ENCODE measurements at regions not wholly inside any gene's neighbourhood (a gene's known extent, or its start where the extent isn't known, plus 50 kb on each side); places are given as distances from the start of the nearest gene placed in this dataset.
"Not testable (repeated sequence)": the region's sequence is repeated elsewhere in the genome, so short reads cannot be mapped to it uniquely, and the experiment has no call there.

DNA sequence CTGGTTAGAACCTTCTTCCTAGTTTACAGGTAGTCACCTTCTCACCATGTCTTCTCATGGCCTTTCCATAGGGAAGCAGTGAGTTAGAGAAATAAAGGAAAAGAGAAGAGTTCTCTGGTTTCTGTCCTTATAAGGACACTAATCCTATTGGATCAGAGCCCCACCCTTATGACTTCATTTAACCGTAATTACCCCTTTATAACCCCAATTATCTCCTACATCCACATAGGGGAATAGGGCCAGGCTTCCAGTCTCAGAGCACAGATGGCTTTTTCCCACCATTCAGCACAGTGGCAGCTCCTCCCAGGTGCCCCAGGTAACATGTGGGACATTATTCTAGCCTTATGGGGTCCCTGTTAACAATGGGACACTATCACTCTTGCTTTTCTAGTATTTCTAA lies 602.9 kb downstream of the RPIA start:
- intact Hi-C loops (cut with DNase I); DNase-seq: not testable (repeated sequence)

- DNase-seq; intact Hi-C loops (cut with DNase I): not testable (repeated sequence)
These were observed 605.4 kb downstream of the RPIA start for GRCh38 chr2:89296820-89297398.

DNA sequence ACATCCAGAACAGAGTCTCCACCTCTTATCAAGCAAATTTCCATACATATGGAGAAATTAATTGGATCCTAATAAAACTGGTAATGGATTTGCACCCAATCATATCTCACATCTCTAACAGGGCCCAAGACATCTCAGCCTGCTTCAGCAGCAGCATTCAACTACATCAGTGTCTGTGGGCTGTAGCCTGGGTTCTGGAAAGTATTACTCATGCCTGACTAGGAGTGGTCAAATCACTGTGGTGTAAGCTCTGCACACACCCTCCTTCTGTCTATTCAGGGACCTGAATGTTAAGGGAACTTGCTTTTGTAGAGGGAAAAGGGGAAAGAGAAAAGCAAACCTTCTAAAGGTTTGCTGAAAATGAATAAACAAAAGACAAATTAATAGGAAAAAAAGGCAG lies 607.7 kb downstream of the RPIA start:
- intact Hi-C loops (cut with DNase I); DNase-seq: not testable (repeated sequence)

DNA sequence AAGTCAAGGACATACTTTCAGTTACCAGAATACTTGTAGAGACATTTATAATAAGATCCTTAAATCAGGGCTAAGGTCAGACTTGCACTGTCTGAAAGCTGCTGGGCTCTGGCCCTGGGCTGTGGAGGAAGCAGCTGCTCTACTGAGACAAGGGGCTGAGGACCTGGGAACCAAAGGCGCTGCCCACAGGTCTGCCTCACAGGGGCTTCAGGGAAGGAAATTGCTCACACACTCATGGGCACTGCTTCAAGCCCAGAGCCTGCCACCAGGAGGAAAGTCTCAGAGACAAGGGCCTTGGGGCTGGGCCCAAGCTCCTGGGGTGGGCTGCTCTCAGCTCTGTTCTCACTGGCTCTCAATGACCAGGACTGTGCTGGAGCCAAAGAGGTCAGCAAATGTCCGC lies 614.1 kb downstream of the RPIA start:
- DNase-seq; intact Hi-C loops (cut with DNase I): not testable (repeated sequence)

- DNase-seq; intact Hi-C loops (cut with DNase I): not testable (repeated sequence)
These were observed 615.6 kb downstream of the RPIA start for GRCh38 chr2:89306869-89307637.

DNA sequence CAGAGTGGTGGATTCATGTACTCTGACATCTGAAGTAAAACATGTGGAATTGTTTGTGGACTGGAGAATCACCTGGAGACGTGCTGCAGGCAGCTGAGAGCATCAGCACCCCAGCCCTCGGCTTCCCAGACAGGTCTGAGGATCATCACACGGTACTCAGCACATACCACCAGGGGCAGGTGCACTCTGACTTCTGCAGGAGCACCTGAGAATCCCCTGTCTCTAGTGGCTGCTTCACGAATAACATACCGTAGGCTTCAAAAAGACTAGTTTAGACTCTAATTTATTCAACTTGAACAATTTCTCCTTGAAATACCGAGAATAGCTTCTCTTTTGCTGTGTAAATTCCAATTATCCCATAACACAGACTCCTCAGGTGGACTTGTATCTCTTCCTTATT lies 627.5 kb downstream of the RPIA start:
- intact Hi-C loops (cut with DNase I), result not testable (repeated sequence)

DNA sequence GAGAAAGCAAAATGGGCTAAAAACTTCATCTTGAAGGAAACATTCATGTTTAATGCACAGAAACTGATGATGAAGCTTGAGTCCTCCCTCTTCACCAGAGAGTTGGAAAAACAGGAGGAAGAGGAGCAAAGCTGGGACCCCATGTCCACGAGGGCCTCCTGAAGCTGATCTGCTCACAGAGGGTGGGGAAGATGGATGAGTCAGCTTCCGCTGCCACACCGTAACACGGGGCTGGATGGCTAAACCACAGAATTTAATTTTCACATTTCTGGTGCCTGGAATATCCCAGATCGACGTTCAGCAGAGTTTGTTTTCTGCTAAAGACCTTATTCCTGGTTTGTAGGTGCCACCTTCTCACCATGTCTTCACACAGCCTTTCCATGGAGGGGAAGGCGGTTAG lies 634.4 kb downstream of the RPIA start:
- intact Hi-C loops (cut with DNase I), result not testable (repeated sequence)

More for the DNA sequence above, 627.5 kb downstream of the RPIA start:
- DNase-seq, result not testable (repeated sequence)

DNA sequence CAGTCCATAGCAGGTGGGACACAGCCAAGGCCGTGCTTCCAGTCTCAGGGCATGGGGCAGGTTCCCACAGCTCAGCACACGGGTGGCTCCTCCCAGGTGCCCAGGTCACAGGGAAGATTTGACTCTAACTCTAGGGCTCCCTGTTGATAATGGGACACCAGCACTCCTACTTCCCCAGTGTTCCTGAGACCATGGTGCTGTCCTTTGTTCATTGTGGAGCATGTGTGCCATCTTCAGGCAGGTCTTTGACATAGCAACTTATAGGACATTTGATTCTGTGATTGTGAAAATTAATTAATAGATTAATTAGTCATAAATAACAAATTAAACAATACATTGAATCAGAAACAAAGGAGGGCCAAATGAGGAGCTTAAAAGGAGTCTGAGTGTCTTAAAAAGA lies 635.0 kb downstream of the RPIA start:
- intact Hi-C loops (cut with DNase I), result not testable (repeated sequence)
- DNase-seq, result peak in 4 of 42 donors; percentile 3 to 16 (median 6)

More for the DNA sequence above, 634.4 kb downstream of the RPIA start:
- DNase-seq, result not testable (repeated sequence)

- DNase-seq; intact Hi-C loops (cut with DNase I): not testable (repeated sequence)
These were observed 637.3 kb downstream of the RPIA start for GRCh38 chr2:89328790-89329189.
